Mucosa of rectum (tissue), 2 donors: ENCODE measurements at regions not wholly inside any gene's neighbourhood (a gene's known extent, or its start where the extent isn't known, plus 50 kb on each side); places are given as distances from the start of the nearest gene placed in this dataset.

Experiments used
- H3K27ac ChIP-seq, 2 donors: one replicate each; pipeline ENCODE4 v1.7.0; 2013; ENCODE audit warnings: inconsistent platforms in 2 of 2, low read depth in 2 of 2, low read length in 2 of 2
- H3K27me3 ChIP-seq, 2 donors: one replicate each; pipeline ENCODE4 v1.7.0; 2013; ENCODE audit warnings: low read length in 2 of 2; ENCODE audit not compliant: control insufficient read depth in 2 of 2, insufficient read depth in 2 of 2
- H3K36me3 ChIP-seq, 2 donors: one replicate each; pipeline ENCODE4 v1.7.0; 2013; ENCODE audit warnings: low read length in 2 of 2; ENCODE audit not compliant: control insufficient read depth in 2 of 2, insufficient read depth in 2 of 2
- H3K4me1 ChIP-seq, 2 donors: one replicate each; pipeline ENCODE4 v1.7.0; 2013; ENCODE audit warnings: low read length in 2 of 2, mild to moderate bottlenecking in 1 of 2; ENCODE audit not compliant: control insufficient read depth in 2 of 2, insufficient read depth in 2 of 2
- H3K4me3 ChIP-seq, 2 donors: one replicate each; pipeline ENCODE4 v1.7.0; 2013; ENCODE audit warnings: low read length in 2 of 2
- H3K9ac ChIP-seq, 2 donors: one replicate each; pipeline ENCODE4 v1.7.0; 2013; ENCODE audit warnings: low read length in 2 of 2, low read depth in 1 of 2, mild to moderate bottlenecking in 1 of 2
- H3K9me3 ChIP-seq, 2 donors: one replicate each; pipeline ENCODE4 v1.7.0; 2013; ENCODE audit warnings: low read length in 2 of 2; ENCODE audit not compliant: control insufficient read depth in 2 of 2
- donor health status: healthy.
- donor health status: Normal muscosa, but diverticular disease.

DNA sequence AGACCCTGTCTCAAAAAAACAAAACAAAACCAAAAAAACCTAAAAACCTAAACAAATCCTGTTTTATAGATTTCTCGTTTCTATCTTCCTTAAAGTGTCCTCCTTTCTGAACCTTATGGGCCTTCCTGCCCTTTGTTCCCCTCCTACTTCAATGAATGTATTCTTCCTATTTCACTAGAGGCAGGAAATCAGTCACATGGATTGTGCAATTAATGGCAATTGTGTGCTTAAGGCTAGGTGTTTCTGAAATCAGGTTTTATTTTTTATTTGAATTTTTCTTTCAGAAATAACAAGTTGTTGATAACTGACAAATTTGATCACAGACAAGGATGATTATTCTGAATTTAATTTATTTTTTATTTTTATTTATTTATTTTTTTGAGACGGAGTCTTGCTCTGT lies 220.6 kb upstream of the SEMA6A start:
- no peaks in the 10 kb centered on the region for H3K9me3 ChIP-seq
- no peaks in the 10 kb centered on the region for H3K27me3 ChIP-seq
- H3K9ac ChIP-seq: no peak overlapping the region
- H3K4me3 ChIP-seq: no peak overlapping the region
- no peaks in the 10 kb centered on the region for H3K36me3 ChIP-seq
- no peak overlapping the region for H3K27ac ChIP-seq
- no peaks in the 10 kb centered on the region for H3K4me1 ChIP-seq

GRCh38 chr5:116789522-116789921 lies 214.9 kb upstream of the SEMA6A start:
- no peaks in the 10 kb centered on the region for H3K27me3 ChIP-seq
- H3K27ac ChIP-seq: no peak overlapping the region
- H3K36me3 ChIP-seq: no peaks in the 10 kb centered on the region
- H3K4me3 ChIP-seq: no peak overlapping the region
- no peaks in the 10 kb centered on the region for H3K4me1 ChIP-seq
- H3K9me3 ChIP-seq: no peaks in the 10 kb centered on the region
- no peak overlapping the region for H3K9ac ChIP-seq

DNA sequence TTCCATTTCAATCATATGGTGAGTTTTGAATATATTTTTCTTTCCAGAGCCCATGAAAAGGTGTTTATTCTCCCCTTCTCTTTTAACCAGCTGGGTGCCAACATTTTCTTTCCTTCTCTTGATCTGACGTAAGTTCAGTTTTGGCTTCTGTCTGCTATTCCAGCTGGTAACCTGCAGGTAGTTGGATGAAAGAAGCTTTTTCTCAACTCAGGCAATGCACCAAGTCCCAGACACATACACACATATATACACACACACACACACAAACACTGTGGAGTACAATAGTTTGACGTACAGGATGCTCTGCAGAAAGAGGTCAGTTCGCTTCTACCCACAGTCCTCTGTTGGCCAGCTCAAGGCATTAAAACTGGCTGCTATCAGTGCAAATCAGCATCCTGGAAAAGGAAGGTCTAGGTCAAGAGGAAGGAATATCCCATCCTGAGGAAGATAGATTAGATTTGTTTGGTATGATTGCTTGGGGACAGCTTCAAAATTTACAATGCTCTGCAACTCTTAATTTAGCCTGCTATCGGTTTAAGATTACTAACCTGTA lies 214.3 kb upstream of the SEMA6A start:
- no peaks in the 10 kb centered on the region for H3K27me3 ChIP-seq
- H3K36me3 ChIP-seq: no peaks in the 10 kb centered on the region
- H3K27ac ChIP-seq: no peak overlapping the region
- H3K9me3 ChIP-seq: no peaks in the 10 kb centered on the region
- H3K4me3 ChIP-seq: no peak overlapping the region
- H3K9ac ChIP-seq: no peak overlapping the region
- no peaks in the 10 kb centered on the region for H3K4me1 ChIP-seq

DNA sequence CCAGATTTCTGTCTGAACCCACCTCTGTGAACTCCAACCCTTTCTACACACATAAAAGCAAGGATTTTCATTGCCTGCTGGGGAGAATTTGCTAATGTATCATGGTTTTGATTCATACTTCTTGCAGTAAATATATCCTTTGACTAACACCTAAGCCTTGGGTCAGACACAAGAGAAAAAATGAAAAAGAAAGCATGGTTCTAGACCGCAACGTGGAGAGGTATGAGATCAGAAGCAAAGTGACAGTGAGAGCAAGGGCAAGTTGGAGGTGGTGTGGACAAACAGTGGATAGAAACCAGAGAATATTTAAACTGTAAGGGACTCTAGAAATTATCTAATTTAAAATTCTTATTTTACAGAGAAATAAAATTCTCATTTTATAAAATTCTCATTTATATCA lies 212.9 kb upstream of the SEMA6A start:
- H3K27ac ChIP-seq: no peak overlapping the region
- H3K4me1 ChIP-seq: no peaks in the 10 kb centered on the region
- no peak overlapping the region for H3K4me3 ChIP-seq

GRCh38 chr5:116785106-116785505 lies 210.5 kb upstream of the SEMA6A start:
- Histone ChIP-seq H3K27ac (no peak overlapping the region), H3K36me3 (no peaks in the 10 kb centered on the region)

More for the DNA sequence above, 212.9 kb upstream of the SEMA6A start:
- Histone ChIP-seq H3K27me3 (no peaks in the 10 kb centered on the region), H3K9me3 (no peaks in the 10 kb centered on the region), H3K9ac (no peak overlapping the region), H3K36me3 (no peaks in the 10 kb centered on the region)

GRCh38 chr5:116779846-116780245 lies 205.2 kb upstream of the SEMA6A start:
- Histone ChIP-seq H3K27ac (no peak overlapping the region), H3K9ac (no peak overlapping the region), H3K9me3 (no peaks in the 10 kb centered on the region), H3K27me3 (no peaks in the 10 kb centered on the region), H3K4me3 (no peak overlapping the region), H3K36me3 (no peaks in the 10 kb centered on the region), H3K4me1 (no peaks in the 10 kb centered on the region)

More at GRCh38 chr5:116785106-116785505, 210.5 kb upstream of the SEMA6A start:
- Histone ChIP-seq H3K27me3 (no peaks in the 10 kb centered on the region), H3K4me3 (no peak overlapping the region), H3K9ac (no peak overlapping the region), H3K9me3 (no peaks in the 10 kb centered on the region), H3K4me1 (no peaks in the 10 kb centered on the region)

DNA sequence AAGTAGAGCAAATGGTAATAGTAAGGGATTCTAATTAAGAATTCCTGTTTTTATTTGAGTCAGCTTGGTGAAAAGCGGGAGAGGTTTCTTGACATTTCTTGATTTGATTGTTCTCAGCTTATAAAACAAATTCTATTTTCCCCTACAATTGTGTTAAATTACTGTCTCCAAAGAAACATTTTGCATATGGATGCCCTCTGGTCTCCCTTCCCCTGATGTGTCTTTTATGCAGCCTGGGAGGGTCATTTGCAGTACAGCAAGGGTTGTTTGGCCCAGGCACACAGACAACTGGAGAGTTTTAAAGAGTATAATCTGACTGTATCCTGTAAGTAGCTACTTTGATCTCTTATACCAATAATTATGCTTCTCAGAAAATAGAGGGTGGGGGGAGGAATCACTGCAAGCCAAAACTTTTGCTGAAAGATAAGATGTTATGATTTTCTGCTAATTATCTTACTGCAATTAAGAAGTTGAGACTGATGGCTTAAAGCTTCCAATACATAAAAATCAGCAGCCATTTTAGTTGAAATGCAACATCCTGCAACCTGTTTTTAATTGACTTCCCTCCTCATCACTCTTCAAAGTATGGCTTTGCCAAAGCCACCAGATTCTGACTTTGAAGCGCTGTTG lies 204.1 kb upstream of the SEMA6A start:
- Histone ChIP-seq H3K27me3 (no peaks in the 10 kb centered on the region), H3K4me1 (no peaks in the 10 kb centered on the region), H3K36me3 (no peaks in the 10 kb centered on the region), H3K9ac (no peak overlapping the region), H3K4me3 (no peak overlapping the region), H3K27ac (no peak overlapping the region), H3K9me3 (no peaks in the 10 kb centered on the region)

DNA sequence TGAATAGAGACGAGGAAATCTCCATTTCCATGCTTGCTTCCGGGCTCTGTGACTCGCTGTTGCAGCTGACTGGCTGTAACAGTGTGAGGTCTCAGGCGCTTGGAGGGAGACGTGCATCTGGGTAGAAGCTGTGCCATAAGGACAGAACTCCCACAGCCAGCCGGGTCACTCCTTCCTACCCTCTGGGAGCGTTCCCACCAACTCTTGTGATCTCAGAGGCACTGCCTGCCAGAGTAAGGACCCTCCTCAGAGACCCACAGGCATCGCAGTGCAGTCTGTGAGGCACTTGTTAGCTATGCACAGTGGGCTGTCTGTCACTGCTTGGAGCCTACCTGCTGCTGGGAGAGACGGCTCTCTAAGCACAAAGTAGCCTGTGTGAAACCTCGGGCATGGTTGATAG lies 203.4 kb upstream of the SEMA6A start:
- no peaks in the 10 kb centered on the region for H3K36me3 ChIP-seq
- no peaks in the 10 kb centered on the region for H3K9me3 ChIP-seq
- no peaks in the 10 kb centered on the region for H3K27me3 ChIP-seq
- no peak overlapping the region for H3K27ac ChIP-seq
- no peak overlapping the region for H3K4me3 ChIP-seq
- H3K4me1 ChIP-seq: no peaks in the 10 kb centered on the region
- no peak overlapping the region for H3K9ac ChIP-seq

GRCh38 chr5:116773926-116774325 lies 199.3 kb upstream of the SEMA6A start:
- no peak overlapping the region for H3K4me3 ChIP-seq
- H3K27ac ChIP-seq: no peak overlapping the region
- no peaks in the 10 kb centered on the region for H3K9me3 ChIP-seq
- H3K27me3 ChIP-seq: no peaks in the 10 kb centered on the region
- no peaks in the 10 kb centered on the region for H3K36me3 ChIP-seq
- H3K9ac ChIP-seq: no peak overlapping the region
- H3K4me1 ChIP-seq: no peaks in the 10 kb centered on the region

GRCh38 chr5:116772806-116773205 lies 198.2 kb upstream of the SEMA6A start:
- no peak overlapping the region for H3K27ac ChIP-seq
- H3K9ac ChIP-seq: no peak overlapping the region
- H3K36me3 ChIP-seq: no peaks in the 10 kb centered on the region
- no peaks in the 10 kb centered on the region for H3K9me3 ChIP-seq
- H3K4me3 ChIP-seq: no peak overlapping the region
- H3K27me3 ChIP-seq: no peaks in the 10 kb centered on the region
- H3K4me1 ChIP-seq: no peaks in the 10 kb centered on the region
